ENCODE measurements at regions not wholly inside any gene's neighbourhood (a gene's known extent, or its start where the extent isn't known, plus 50 kb on each side); places are given as distances from the start of the nearest gene placed in this dataset.

GRCh38 chr1:38305666-38306065 lies 259.1 kb upstream of the POU3F1 start:
- peaks cover 6% of the 10 kb centered on the region for H3K36me3 Mint-ChIP-seq
- no peak for DNase-seq (ENCODE audit: low spot score)
- H3K4me3 Mint-ChIP-seq = no peak overlapping the region
- H3K4me1 Mint-ChIP-seq = peaks cover 11% of the 10 kb centered on the region
- no peak overlapping the region for H3K27ac Mint-ChIP-seq
- CTCF ChIA-PET = no interaction called here
- no peak for ATAC-seq
- no peak for TF ChIP-seq NR2C2 (CRISPR knock-in tag; IDR thresholded peaks at IDR 0.05)
- H3K27me3 Mint-ChIP-seq (ENCODE audit: low read depth) = no peaks in the 10 kb centered on the region
- H3K9me3 Mint-ChIP-seq = peaks cover 8% of the 10 kb centered on the region
- POLR2A ChIA-PET = no interaction called here

- Mint-ChIP-seq H3K27me3 (ENCODE audit: low read depth) (no peaks in the 10 kb centered on the region), H3K4me3 (no peak overlapping the region), H3K4me1 (peaks cover 17% of the 10 kb centered on the region), H3K36me3 (no peaks in the 10 kb centered on the region), H3K9me3 (no peaks in the 10 kb centered on the region), H3K27ac (no peak overlapping the region)
- ChIA-PET CTCF (no interaction called here), POLR2A (interaction anchor here (0.7 kb wide), 1 partner anchor 47 kb away, joined by 3 read pairs; no protein-coding TSS in a partner anchor)
- ATAC-seq = no peak
- DNase-seq (ENCODE audit: low spot score) = no peak
- TF ChIP-seq NFE2L1 (CRISPR knock-in tag; IDR thresholded peaks at IDR 0.05) = no peak
- no peak for TF ChIP-seq ELF4 (CRISPR knock-in tag; IDR thresholded peaks at IDR 0.05; ENCODE audit: low read depth)
- TF ChIP-seq SP1 (CRISPR knock-in tag; conservative IDR thresholded peaks at IDR 0.05) = no peak
- TF ChIP-seq AFF4 (CRISPR knock-in tag; IDR thresholded peaks at IDR 0.05; ENCODE audit: borderline replicate concordance) = no peak
- TF ChIP-seq USF1 (CRISPR knock-in tag; IDR thresholded peaks at IDR 0.05) = no peak
- TF ChIP-seq IRF1 (CRISPR knock-in tag; IDR thresholded peaks at IDR 0.05) = no peak
- no peak for TF ChIP-seq HMGXB4 (CRISPR knock-in tag; IDR thresholded peaks at IDR 0.05)
- TF ChIP-seq ZNF219 (CRISPR knock-in tag; IDR thresholded peaks at IDR 0.05; ENCODE audit: borderline replicate concordance) = no peak
- TF ChIP-seq TEAD1 (CRISPR knock-in tag; IDR thresholded peaks at IDR 0.05) = no peak
- no peak for TF ChIP-seq FOXK1 (CRISPR knock-in tag; IDR thresholded peaks at IDR 0.05)
- TF ChIP-seq ZBTB21 (CRISPR knock-in tag; IDR thresholded peaks at IDR 0.05; ENCODE audit: borderline replicate concordance) = no peak
- TF ChIP-seq RORB (CRISPR knock-in tag; IDR thresholded peaks at IDR 0.05) = no peak
Observed at GRCh38 chr1:38303843-38304242, 257.2 kb upstream of the POU3F1 start.

- H3K27ac Mint-ChIP-seq = no peak overlapping the region
- no peak overlapping the region for H3K4me3 Mint-ChIP-seq
- H3K9me3 Mint-ChIP-seq = peaks cover 11% of the 10 kb centered on the region
- peaks cover 18% of the 10 kb centered on the region for H3K4me1 Mint-ChIP-seq
- DNase-seq (ENCODE audit: low spot score) = no peak
- no peaks in the 10 kb centered on the region; the same call in 1 of the 2 replicates for H3K27me3 Mint-ChIP-seq (ENCODE audit: low read depth)
- POLR2A ChIA-PET = no interaction called here
- CTCF ChIA-PET = no interaction called here
- ATAC-seq = peak; percentile 67
- H3K36me3 Mint-ChIP-seq = peaks cover 6% of the 10 kb centered on the region; the same call in 1 of the 2 replicates
- no peak for TF ChIP-seq FOXP1 (CRISPR knock-in tag; IDR thresholded peaks at IDR 0.05; ENCODE audit: borderline replicate concordance)
- no peak for TF ChIP-seq CREM (CRISPR knock-in tag; IDR thresholded peaks at IDR 0.05)
- no peak for TF ChIP-seq ZNF121 (CRISPR knock-in tag; IDR thresholded peaks at IDR 0.05)
- TF ChIP-seq ATF6 (CRISPR knock-in tag; IDR thresholded peaks at IDR 0.05) = no peak
- TF ChIP-seq FOXP4 (CRISPR knock-in tag; IDR thresholded peaks at IDR 0.05) = no peak
- TF ChIP-seq E2F5 (CRISPR knock-in tag; IDR thresholded peaks at IDR 0.05) = no peak
- TF ChIP-seq USF1 (CRISPR knock-in tag; IDR thresholded peaks at IDR 0.05) = no peak
- TF ChIP-seq PRRX2 (CRISPR knock-in tag; IDR thresholded peaks at IDR 0.05) = no peak
Observed at GRCh38 chr1:38301040-38301439, 254.4 kb upstream of the POU3F1 start.

All from WTC11 (cell line).